CD4-positive, alpha-beta T cell treated with Interleukin-6 at 100 ng/mL for 8 hours (primary cell): ENCODE measurements at regions not wholly inside any gene's neighbourhood (a gene's known extent, or its start where the extent isn't known, plus 50 kb on each side); places are given as distances from the start of the nearest gene placed in this dataset.
"Not testable (repeated sequence)": the region's sequence is repeated elsewhere in the genome, so short reads cannot be mapped to it uniquely, and the experiment has no call there.

Experiments
- DNase-seq: peaks from one replicate; pipeline ENCODE4 v3.0.0-alpha.2; 2020; ENCODE audit warnings: mixed read lengths, low spot score

DNA sequence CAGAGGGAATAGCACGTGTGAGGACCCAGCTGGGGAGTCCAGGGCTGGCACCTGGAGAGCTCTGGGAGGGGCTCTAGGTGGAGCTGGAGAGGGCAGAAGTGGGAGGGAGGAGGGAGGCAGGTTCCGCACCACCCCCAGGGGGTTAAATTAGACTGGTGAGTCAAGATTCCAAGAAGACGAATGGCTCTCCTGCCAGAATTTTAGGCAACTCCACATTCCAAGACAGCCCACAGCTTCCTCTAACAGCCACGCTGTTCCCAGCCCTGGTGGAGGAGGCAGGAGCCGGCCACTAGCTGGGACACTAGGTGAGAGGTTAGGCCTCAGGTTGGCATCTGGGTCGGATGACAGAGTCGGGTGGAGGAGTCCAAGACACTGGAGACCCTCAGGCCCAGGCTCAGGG, 60.2 kb downstream of the TFAP2C start:
- no peak for DNase-seq

DNA sequence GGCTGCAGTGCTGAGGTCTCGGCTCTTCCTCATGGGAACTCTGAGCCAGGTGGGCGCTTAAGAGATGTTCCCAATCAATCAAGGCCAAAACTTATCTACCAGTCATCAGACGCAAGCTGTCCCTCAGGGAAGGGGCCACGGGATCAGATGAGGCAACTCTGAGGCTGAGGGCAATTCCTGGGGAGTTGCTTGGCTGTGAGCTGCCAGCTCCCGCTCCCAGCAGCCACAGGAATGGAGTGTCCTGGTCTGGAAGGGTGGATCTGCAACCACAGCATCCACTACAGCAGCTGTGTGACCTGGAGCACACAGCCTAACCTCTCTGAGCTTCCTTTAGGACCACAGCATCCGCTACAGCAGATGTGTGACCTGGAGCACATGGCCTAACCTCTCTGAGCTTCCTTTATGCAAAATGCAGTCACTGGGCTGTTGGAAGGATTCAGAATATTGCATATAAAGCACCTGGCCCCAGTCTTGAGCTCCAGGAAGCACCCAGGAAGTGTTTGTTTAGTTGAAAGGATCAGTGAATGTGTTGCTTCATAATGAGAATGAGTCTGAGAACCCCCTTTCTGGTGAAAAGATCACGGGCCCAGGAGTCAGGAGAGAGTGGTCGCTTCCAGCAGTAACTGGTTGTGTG, 60.9 kb downstream of the TFAP2C start:
- DNase-seq = no peak

- no peak for DNase-seq
Measured at GRCh38 chr20:56690531-56691175, 61.5 kb downstream of the TFAP2C start.

DNA sequence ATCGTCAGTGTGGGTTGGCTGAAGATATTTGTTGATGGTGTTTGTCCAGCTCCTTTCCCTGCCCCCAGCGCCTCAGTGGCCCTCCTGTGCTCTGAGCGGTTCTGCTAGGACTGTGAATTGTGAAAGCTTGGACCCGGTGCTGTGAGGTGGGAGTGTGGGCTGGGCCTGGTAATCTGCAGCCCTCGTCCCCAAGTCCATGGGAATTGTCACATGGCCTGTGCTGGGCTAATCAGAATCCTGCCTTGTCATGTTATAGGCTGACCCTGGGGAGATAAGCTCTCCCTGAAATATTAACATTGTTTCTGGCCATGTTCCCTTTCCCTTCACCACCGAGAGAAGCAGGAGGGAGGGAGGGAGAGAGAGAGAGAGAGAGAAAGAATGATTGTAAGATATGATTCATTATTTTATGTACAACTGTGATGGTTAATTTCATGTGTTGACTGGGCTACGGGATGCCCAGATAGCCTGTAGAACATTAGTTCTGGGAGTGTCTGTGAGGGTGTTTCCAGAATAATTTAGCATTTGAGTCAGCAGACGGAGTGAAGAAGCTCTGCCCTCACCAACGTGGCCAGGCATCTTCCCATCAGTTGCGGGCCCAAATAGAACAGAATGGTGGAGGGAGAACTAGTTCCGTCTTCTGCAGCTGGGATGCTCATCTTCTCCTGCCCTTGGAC, 62.4 kb downstream of the TFAP2C start:
- DNase-seq = no peak

- no peak for DNase-seq
Measured at GRCh38 chr20:56693217-56693616, 64.1 kb downstream of the TFAP2C start.

- DNase-seq = no peak
Measured at GRCh38 chr20:56697476-56697875, 68.4 kb downstream of the TFAP2C start.

- DNase-seq = no peak
Measured at GRCh38 chr20:56698297-56698696, 69.2 kb downstream of the TFAP2C start.

DNA sequence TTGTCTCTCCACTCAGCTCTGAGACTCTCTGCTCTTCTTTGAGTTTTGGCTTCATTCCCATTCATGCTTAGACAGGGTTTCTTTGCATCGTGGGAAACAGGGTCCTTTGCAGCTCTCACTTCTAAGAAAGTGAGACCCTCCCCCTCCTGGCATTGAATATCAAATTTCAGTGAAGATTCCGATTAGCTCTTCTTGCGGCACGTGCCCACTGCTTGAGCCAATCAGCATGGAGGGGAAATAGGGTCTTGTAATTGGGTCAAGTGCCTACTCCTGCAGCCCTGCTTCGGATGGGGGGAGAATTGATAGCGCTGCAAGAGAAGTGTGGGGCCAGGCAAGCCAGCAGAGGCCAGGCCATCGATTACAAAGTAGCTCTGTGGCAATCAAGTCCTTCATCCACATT, 69.6 kb downstream of the TFAP2C start:
- no peak for DNase-seq

DNA sequence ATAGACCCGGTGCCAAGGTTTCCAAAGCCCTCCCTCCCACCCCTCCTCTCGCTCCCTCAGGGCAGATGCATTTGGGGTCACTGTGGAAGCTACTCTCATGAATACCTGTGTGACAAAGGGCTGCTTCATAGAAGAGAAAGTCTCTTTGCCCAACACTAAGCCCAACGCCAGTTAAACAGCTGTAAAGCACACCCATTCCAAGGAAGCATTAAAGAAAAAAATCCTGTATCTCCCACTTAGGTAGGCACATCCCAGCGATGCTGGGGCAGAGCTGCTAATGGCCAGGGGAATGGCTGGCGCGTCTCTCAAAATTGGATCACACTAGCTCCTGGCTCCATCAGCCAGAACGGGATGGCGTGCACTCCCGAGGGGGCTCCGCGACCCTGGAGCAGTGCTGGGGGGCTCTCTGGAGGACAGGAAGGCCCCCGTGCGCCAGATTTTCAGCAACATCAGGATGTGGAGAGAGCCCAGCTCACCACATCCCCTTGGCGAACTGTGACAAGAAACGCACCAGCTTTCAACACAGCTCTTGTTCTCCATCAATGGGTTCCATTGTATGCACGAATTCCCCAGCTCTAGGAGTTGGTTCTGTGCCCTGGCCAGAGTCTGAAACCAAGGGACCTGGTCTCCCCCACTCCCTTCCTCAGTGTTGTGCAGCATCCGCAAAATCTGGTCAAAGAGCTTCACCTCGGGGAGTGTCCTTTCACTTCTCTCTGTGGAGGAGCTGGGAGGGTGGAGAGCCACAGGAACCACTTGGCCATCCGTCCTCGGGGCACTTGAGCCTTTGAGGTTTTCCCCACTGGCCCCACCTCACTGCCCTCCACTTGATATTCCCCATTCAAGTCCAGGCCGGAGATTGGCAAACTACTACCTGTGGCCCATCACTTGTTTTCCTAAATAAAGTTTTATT, 74.1 kb downstream of the TFAP2C start:
- no peak for DNase-seq

- DNase-seq = no peak
Measured at GRCh38 chr20:56706867-56707360, 77.8 kb downstream of the TFAP2C start.

DNA sequence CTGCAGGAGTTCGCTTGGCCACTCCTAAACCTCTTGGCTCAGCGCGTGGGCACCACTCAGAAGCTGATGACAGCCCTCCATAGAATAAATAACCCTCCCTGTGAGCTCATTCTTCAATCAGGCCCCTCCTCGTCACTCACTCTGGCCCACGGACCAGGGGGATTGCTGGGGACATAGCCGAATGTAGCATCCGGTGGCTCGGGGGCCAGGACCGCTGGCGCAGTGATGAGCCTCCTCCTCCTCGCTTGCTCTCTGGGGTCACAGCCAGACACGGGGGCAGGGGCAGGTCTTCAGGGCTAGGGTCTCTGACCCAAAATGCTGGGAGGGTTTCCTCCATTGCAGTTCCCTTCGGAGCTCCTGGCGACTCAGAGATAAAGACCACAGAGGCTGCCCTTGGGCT, 79.9 kb downstream of the TFAP2C start:
- DNase-seq = no peak

DNA sequence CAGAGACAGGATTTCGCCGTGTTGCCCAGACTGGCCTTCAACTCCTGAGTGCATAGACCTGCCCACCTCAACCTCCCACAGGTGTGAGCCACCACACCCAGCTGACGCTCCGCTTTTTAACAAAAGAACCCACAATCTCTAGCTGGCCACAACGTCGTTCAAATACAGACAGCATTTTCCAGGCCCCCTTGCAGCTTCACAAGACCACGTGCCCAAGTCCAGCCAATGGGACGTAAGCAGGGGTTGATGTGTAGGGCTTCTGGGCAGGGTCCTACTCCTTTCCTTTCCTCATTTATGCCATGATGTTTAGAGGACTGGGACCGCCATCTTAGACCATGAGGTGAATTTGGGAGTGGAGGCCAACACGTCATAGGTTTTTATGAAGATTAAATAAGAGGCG, 81.0 kb downstream of the TFAP2C start:
- DNase-seq = no peak

GRCh38 chr20:56710577-56710976, 81.5 kb downstream of the TFAP2C start:
- DNase-seq = not testable (repeated sequence)

- no peak for DNase-seq
Measured at GRCh38 chr20:56711018-56711417, 81.9 kb downstream of the TFAP2C start.

DNA sequence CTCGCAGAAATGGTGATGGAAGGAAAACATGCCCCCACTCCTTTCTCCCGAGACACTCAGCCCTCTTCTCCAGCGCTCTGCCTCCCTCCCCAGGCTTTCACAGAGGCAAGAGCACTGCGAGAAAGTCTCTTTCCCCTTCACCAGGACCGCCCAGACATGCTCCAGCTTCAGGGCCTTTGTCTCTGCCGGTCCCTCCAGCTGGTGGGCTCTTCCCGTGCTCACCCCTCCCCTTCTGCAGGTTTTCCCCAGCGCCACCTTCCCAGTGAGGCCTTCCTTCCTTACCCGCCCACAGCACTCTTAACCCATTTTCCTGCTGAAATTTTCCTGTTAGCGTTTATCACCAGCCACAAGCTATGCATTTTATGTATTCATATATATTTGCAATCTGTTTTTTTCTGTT, 86.2 kb downstream of the TFAP2C start:
- no peak for DNase-seq

DNA sequence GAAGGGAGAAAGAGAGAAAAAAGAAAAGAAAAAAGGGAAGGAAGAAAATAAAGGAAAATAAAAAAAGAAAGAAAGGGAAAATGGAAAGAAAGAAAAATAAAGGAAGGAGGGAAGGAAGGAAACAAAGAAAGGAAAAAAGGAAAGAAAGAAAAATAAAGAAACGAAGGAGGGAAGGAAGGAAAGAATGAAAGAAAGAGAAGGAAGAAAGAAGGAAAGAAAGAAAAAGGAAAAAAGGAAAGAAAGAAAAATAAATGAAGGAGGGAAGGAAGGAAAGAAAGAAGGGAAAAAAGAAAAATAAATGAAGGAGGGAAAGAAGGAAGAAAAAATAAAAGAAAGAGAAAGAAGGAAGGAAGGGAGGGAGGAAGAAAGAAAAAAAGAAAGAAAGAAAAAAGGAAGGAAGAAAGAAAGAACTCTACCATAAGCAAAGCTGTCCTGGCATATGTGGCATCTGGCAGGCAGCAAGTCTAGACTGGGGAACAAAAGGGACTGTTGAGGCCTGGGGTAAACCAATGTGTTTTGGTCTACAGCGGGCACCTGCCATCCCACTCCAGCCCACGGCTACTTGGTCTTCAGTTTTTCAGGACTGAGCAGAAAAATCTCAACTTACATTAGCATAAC, 86.9 kb downstream of the TFAP2C start:
- no peak for DNase-seq

DNA sequence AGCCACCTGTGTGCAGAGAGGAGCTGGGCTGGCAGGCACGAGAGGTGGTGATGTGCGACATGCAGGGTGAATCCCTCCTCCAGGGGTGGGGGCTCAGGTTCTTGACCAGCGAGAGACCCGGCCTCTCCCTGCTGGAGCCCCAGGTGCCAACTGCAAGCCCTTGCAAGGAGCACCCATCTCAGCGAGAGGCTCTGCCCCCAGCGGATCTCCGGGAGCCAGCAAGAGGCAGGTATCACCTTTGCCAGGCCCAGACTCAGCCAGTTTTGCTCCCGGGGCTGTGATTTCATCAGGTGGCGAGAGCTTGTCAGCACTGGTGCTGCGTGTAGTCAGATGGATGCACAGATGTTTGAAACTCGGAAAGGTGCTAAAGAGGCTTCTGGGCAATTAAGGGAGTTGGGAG, 87.7 kb downstream of the TFAP2C start:
- DNase-seq = no peak

- no peak for DNase-seq
Measured at GRCh38 chr20:56718816-56719215, 89.7 kb downstream of the TFAP2C start.

DNA sequence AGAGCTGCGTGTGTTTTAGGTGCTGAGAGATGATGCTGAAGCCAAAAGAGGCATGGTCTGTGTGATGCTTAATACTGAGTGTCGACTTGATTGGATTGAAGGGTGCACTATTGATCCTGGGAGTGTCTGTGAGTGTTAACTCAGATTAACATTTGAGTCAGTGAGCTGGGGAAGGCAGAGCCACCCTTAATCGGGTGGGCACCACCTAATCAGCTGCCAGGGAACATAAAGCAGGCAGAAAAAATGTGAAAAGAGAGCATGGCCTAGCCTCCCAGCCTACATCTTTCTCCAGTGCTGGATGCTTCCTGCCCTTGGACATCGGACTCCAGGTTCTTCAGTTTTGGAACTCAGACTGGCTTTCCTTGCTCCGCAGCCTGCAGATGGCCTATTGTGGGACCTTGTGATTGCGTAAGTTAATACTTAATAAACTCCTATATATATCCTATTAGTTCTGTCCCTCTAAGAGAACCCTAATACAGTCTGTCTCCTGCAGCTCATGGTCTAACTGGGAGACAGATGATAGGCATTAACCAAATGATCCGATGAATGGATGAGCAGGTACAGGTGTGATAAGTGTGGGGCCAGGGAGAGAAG, 91.6 kb downstream of the TFAP2C start:
- no peak for DNase-seq

GRCh38 chr20:56722042-56722441, 92.9 kb downstream of the TFAP2C start:
- DNase-seq = no peak

- no peak for DNase-seq
Measured at GRCh38 chr20:56723331-56723730, 94.2 kb downstream of the TFAP2C start.
